Keratinocyte (primary cell): ENCODE measurements at regions not wholly inside any gene's neighbourhood (a gene's known extent, or its start where the extent isn't known, plus 50 kb on each side); places are given as distances from the start of the nearest gene placed in this dataset.

ENCODE experiments used
- DNase-seq: peaks from one replicate; pipeline ENCODE4 v3.0.0-alpha.2; 2011; ENCODE audit warnings: low read depth, missing footprints, low spot score
- FAIRE-seq: peaks from 2 replicates; lab custom pipeline; 2011; peaks lifted over from hg19 to GRCh38; lab: Jason Lieb, UNC
- H2AFZ ChIP-seq: 2 replicates; pipeline ENCODE4 v1.6.0; 2012; ENCODE audit warnings: low read length, control low read depth, inconsistent platforms; ENCODE audit not compliant: control insufficient read depth
- H3K27ac ChIP-seq: 2 replicates; pipeline ENCODE4 v1.5.1; 2011; ENCODE audit warnings: low read length; ENCODE audit not compliant: control insufficient read depth, insufficient read depth
- H3K27me3 ChIP-seq: 3 replicates; pipeline ENCODE4 v1.6.0; 2011; ENCODE audit warnings: low read length; ENCODE audit not compliant: control insufficient read depth, insufficient read depth; ENCODE audit errors: extremely low read depth
- H3K36me3 ChIP-seq, 2 experiments: 2 replicates in 1 of 2; 3 replicates in 1 of 2; pipeline ENCODE4 v1.5.1; 2011; ENCODE audit warnings: low read length in 2 of 2, mild to moderate bottlenecking in 1 of 2; ENCODE audit not compliant: control insufficient read depth in 2 of 2, insufficient read depth in 2 of 2; ENCODE audit errors: extremely low read depth in 1 of 2
- H3K4me1 ChIP-seq: 3 replicates; pipeline ENCODE4 v1.5.1; 2011; ENCODE audit warnings: low read length; ENCODE audit not compliant: control insufficient read depth, insufficient read depth; ENCODE audit errors: extremely low read depth
- H3K4me2 ChIP-seq: 3 replicates; pipeline ENCODE4 v1.6.0; 2011; ENCODE audit warnings: low read depth, low read length; ENCODE audit not compliant: control insufficient read depth, insufficient read depth; ENCODE audit errors: extremely low read depth
- H3K4me3 ChIP-seq, 3 experiments: fragments of 200-600 bp in 1 of 3; sonication (generic) in 1 of 3; 2 replicates in 2 of 3; 3 replicates in 1 of 3; pipeline ENCODE4 v1.5.1; 2011 to 2016; ENCODE audit warnings: low read length in 3 of 3, mild to moderate bottlenecking in 3 of 3, control low read depth in 2 of 3, inconsistent platforms in 1 of 3, low read depth in 1 of 3, mixed read lengths in 1 of 3, mixed run types in 1 of 3, moderate library complexity in 1 of 3; ENCODE audit not compliant: control insufficient read depth in 2 of 3, insufficient read depth in 2 of 3; ENCODE audit errors: extremely low read depth in 1 of 3
- H3K79me2 ChIP-seq: 2 replicates; pipeline ENCODE4 v1.6.0; 2012; ENCODE audit warnings: low read length; ENCODE audit not compliant: control insufficient read depth, insufficient read depth
- H3K9ac ChIP-seq: 3 replicates; pipeline ENCODE4 v1.6.0; 2011; ENCODE audit warnings: low read length; ENCODE audit not compliant: control insufficient read depth, insufficient read depth; ENCODE audit errors: extremely low read depth
- H3K9me1 ChIP-seq: 3 replicates; pipeline ENCODE4 v1.6.0; 2011; ENCODE audit warnings: low read length; ENCODE audit not compliant: control insufficient read depth, insufficient read depth; ENCODE audit errors: extremely low read depth
- H3K9me3 ChIP-seq: 2 replicates; pipeline ENCODE4 v1.5.1; 2012; ENCODE audit warnings: low read depth, low read length; ENCODE audit not compliant: control insufficient read depth
- H4K20me1 ChIP-seq: 3 replicates; pipeline ENCODE4 v1.6.0; 2011; ENCODE audit warnings: low read length; ENCODE audit not compliant: control insufficient read depth, insufficient read depth; ENCODE audit errors: extremely low read depth
- CTCF ChIP-seq, 3 experiments: IDR thresholded peaks in 1 of 3; conservative IDR thresholded peaks in 1 of 3; optimal IDR thresholded peaks in 1 of 3; 2 replicates in 2 of 3; 3 replicates in 1 of 3; pipeline versions ENCODE3 to v1.5.1; 2011; ENCODE audit warnings: low read length in 3 of 3, mild to moderate bottlenecking in 3 of 3, moderate library complexity in 2 of 3, control low read depth in 1 of 3, inconsistent platforms in 1 of 3; ENCODE audit not compliant: insufficient read depth in 2 of 3; ENCODE audit errors: extremely low read depth in 1 of 3
- EZH2 ChIP-seq: IDR thresholded peaks from one replicate; pipeline ENCODE4 v1.6.1; 2012; ENCODE audit warnings: inconsistent platforms, mild to moderate bottlenecking, low read length, moderate library complexity
- dilution Hi-C: fragments of 300-500 bp; cut with MboI; formaldehyde crosslinking; loops from one replicate; pipeline ENCODE4 v1.7.0; 2020; ENCODE audit warnings: low sequenced_read_pairs; ENCODE audit not compliant: extremely low pct_ligation_motif_present

DNA sequence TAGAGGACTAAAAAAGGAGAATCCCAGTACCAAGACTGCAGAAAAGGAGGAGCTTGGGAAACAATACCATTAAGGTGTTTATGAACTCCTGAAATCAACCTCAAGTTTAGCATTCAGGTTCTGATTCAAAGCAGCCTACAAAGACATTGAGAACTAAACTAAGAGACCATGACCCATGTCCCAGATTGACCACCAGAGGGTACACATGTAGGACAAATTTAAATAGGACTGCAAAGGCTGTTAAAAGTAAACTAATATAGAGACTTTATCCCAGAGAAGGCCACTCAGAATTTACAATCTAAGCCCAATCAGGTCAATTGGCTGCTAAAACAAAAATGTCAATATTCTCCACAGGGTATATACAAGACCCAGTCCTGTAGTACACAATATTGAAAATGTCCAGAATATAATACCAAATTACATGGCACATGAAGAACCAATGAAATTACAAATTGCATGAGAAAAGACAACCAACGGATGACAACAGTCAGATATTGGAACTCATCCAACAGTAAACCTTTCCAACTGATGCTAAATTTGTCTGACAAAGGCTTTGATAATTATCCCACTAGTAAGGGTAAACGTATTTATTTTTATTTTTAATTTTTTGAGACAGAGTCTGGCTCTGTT, 682.4 kb downstream of the UQCRFS1 start:
- no peaks in the 10 kb centered on the region for H3K27me3 ChIP-seq
- no peaks in the 10 kb centered on the region for H3K4me1 ChIP-seq
- H4K20me1 ChIP-seq, result no peaks in the 10 kb centered on the region
- H3K9me1 ChIP-seq, result no peaks in the 10 kb centered on the region
- no peaks in the 10 kb centered on the region for H3K9me3 ChIP-seq
- no peak for FAIRE-seq
- H3K4me3 ChIP-seq, result no peak overlapping the region
- dilution Hi-C loops, result no loop called here
- no peaks in the 10 kb centered on the region for H3K79me2 ChIP-seq
- H3K9ac ChIP-seq, result no peak overlapping the region
- H3K4me2 ChIP-seq, result no peak overlapping the region
- no peak for DNase-seq
- no peaks in the 10 kb centered on the region for H3K36me3 ChIP-seq
- TF ChIP-seq EZH2, result no peak
- TF ChIP-seq CTCF (optimal IDR thresholded peaks at IDR 0.05 in 1 of 3, IDR thresholded peaks at IDR 0.05 in 1 of 3, conservative IDR thresholded peaks at IDR 0.05 in 1 of 3; ENCODE audit: extremely low read depth in 1 of 3, insufficient read depth in 2 of 3, low read length in 3 of 3), result no peak
- no peak overlapping the region for H2AFZ ChIP-seq
- no peak overlapping the region for H3K27ac ChIP-seq

GRCh38 chr19:28526038-28526437, 686.9 kb downstream of the UQCRFS1 start:
- Histone ChIP-seq H2AFZ (no peak overlapping the region), H4K20me1 (no peaks in the 10 kb centered on the region), H3K27me3 (no peaks in the 10 kb centered on the region), H3K9me3 (no peaks in the 10 kb centered on the region), H3K36me3 (no peaks in the 10 kb centered on the region), H3K4me1 (no peaks in the 10 kb centered on the region), H3K27ac (no peak overlapping the region), H3K9ac (no peak overlapping the region), H3K79me2 (no peaks in the 10 kb centered on the region), H3K4me3 (no peak overlapping the region), H3K9me1 (no peaks in the 10 kb centered on the region), H3K4me2 (no peak overlapping the region)
- no peak for FAIRE-seq
- dilution Hi-C loops, result no loop called here
- DNase-seq, result no peak
- TF ChIP-seq EZH2, result no peak
- no peak for TF ChIP-seq CTCF (optimal IDR thresholded peaks at IDR 0.05 in 1 of 3, IDR thresholded peaks at IDR 0.05 in 1 of 3, conservative IDR thresholded peaks at IDR 0.05 in 1 of 3; ENCODE audit: extremely low read depth in 1 of 3, insufficient read depth in 2 of 3, low read length in 3 of 3)
